PC-3 (cell line): ENCODE measurements at regions not wholly inside any gene's neighbourhood (a gene's known extent, or its start where the extent isn't known, plus 50 kb on each side); places are given as distances from the start of the nearest gene placed in this dataset.

Experiments used
- CTCF ChIP-seq: fragments of 300-600 bp; sonication (generic); conservative IDR thresholded peaks from 2 replicates; pipeline ENCODE4 v1.5.1; 2017; ENCODE audit warnings: antibody characterized with exemption, low read depth, mild to moderate bottlenecking, low read length
- EZH2 ChIP-seq: fragments of 300-600 bp; sonication (generic); IDR thresholded peaks from one replicate; pipeline ENCODE4 v1.6.1; 2017; ENCODE audit warnings: antibody characterized with exemption, mild to moderate bottlenecking, low read length; ENCODE audit not compliant: unreplicated experiment

- TF ChIP-seq CTCF (no peak), EZH2 (no peak)
Observed at GRCh38 chr1:170808216-170808885, 127.0 kb upstream of the MROH9 start.
